Duodenal mucosa (tissue), 2 donors: ENCODE measurements at regions not wholly inside any gene's neighbourhood (a gene's known extent, or its start where the extent isn't known, plus 50 kb on each side); places are given as distances from the start of the nearest gene placed in this dataset.

Source experiments
- H3K27ac ChIP-seq: one replicate; pipeline ENCODE4 v1.7.0; 2013; ENCODE audit warnings: low read depth, low read length
- H3K27me3 ChIP-seq, 2 donors: one replicate each; pipeline ENCODE4 v1.7.0; 2013; ENCODE audit warnings: low read length in 2 of 2, control low read depth in 1 of 2; ENCODE audit not compliant: insufficient read depth in 2 of 2, control insufficient read depth in 1 of 2
- H3K36me3 ChIP-seq, 2 donors: one replicate each; pipeline ENCODE4 v1.7.0; 2013; ENCODE audit warnings: low read length in 2 of 2, control low read depth in 1 of 2; ENCODE audit not compliant: insufficient read depth in 2 of 2, control insufficient read depth in 1 of 2
- H3K4me1 ChIP-seq, 2 donors: one replicate each; pipeline ENCODE4 v1.7.0; 2013; ENCODE audit warnings: low read length in 2 of 2, control low read depth in 1 of 2; ENCODE audit not compliant: insufficient read depth in 2 of 2, control insufficient read depth in 1 of 2
- H3K4me3 ChIP-seq, 2 donors: one replicate each; pipeline ENCODE4 v1.7.0; 2013; ENCODE audit warnings: low read length in 2 of 2, low read depth in 1 of 2
- H3K9ac ChIP-seq, 2 donors: one replicate each; pipeline ENCODE4 v1.7.0; 2013; ENCODE audit warnings: low read length in 2 of 2, low read depth in 1 of 2
- H3K9me3 ChIP-seq, 2 donors: one replicate each; pipeline ENCODE4 v1.7.0; 2013; ENCODE audit warnings: low read length in 2 of 2, control low read depth in 1 of 2; ENCODE audit not compliant: control insufficient read depth in 1 of 2

DNA sequence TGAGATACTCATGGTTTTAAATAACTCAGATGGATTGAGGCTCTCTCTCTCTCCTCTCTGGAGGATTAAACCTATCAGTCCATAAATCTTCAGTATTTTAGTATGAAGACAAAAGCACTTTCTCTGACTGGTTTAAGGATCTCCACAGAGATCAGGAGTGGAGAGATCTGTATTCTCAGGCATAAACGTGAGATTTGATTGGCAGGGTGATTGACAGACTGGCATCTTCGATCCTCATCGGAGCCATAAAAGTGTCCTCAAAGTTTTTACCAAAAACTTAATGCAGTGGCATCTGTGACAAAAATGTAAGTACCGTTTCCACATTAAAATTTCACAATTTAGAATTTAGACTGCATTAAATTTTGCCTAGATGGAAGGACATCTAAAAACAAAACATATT, 870.1 kb downstream of the KCNJ2 start:
- no peak overlapping the region for H3K27ac ChIP-seq
- no peaks in the 10 kb centered on the region for H3K36me3 ChIP-seq
- H3K4me1 ChIP-seq = no peaks in the 10 kb centered on the region
- no peaks in the 10 kb centered on the region for H3K9me3 ChIP-seq
- no peaks in the 10 kb centered on the region for H3K27me3 ChIP-seq
- H3K4me3 ChIP-seq = no peak overlapping the region
- no peak overlapping the region for H3K9ac ChIP-seq

- no peaks in the 10 kb centered on the region for H3K27me3 ChIP-seq
- no peak overlapping the region for H3K4me3 ChIP-seq
- no peaks in the 10 kb centered on the region for H3K4me1 ChIP-seq
- no peak overlapping the region for H3K27ac ChIP-seq
- H3K9me3 ChIP-seq = no peaks in the 10 kb centered on the region
- no peak overlapping the region for H3K9ac ChIP-seq
- no peaks in the 10 kb centered on the region for H3K36me3 ChIP-seq
These were observed 883.6 kb downstream of the KCNJ2 start for GRCh38 chr17:71052971-71053370.

DNA sequence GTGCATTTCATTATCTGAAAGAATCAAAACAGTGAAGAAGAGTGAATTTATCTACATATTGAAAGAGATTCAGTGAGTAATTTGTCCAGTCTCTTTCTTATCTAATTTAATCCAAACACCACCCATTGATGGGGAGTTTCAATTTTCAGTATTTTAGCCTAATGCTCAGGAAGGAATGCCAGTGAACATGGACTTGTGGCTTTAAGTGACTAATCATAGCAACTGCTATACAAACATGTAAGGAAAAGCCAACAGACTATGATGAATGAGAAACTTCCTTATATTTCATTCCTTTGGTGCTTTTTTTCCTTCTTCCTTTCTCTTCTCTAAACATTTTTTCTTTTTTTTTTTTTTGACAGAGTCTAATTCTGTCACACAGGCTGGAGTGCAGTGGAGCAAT, 885.8 kb downstream of the KCNJ2 start:
- no peaks in the 10 kb centered on the region for H3K36me3 ChIP-seq
- H3K27me3 ChIP-seq = no peaks in the 10 kb centered on the region
- H3K4me3 ChIP-seq = no peak overlapping the region
- H3K9me3 ChIP-seq = no peaks in the 10 kb centered on the region
- H3K9ac ChIP-seq = no peak overlapping the region
- no peak overlapping the region for H3K27ac ChIP-seq
- H3K4me1 ChIP-seq = no peaks in the 10 kb centered on the region

GRCh38 chr17:71057448-71057847, 888.1 kb downstream of the KCNJ2 start:
- Histone ChIP-seq H3K36me3 (no peaks in the 10 kb centered on the region), H3K4me3 (no peak overlapping the region), H3K4me1 (no peaks in the 10 kb centered on the region), H3K9ac (no peak overlapping the region), H3K27me3 (no peaks in the 10 kb centered on the region), H3K9me3 (no peaks in the 10 kb centered on the region), H3K27ac (no peak overlapping the region)

DNA sequence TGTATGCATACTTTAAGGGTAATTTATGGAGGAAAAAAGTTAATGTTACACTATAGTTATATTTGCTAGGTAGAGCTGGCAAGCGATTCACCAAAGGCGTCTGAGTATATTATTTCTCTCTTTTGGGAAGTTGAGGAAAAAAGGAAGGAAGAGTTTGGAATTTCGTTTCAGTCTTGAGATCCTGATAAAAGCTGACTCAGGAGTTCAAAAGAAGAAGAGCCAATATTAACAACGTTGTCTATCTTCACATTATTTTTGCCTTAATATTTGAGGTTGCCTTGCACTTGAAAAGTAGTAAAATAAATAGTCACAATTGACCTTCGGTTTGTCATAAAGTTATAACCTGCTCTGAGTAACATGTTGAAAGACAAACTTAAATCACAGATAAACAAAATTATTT, 888.6 kb downstream of the KCNJ2 start:
- no peaks in the 10 kb centered on the region for H3K36me3 ChIP-seq
- H3K9me3 ChIP-seq = no peaks in the 10 kb centered on the region
- no peaks in the 10 kb centered on the region for H3K4me1 ChIP-seq
- H3K9ac ChIP-seq = no peak overlapping the region
- no peaks in the 10 kb centered on the region for H3K27me3 ChIP-seq
- H3K27ac ChIP-seq = no peak overlapping the region
- H3K4me3 ChIP-seq = no peak overlapping the region

GRCh38 chr17:71063127-71063526, 893.8 kb downstream of the KCNJ2 start:
- Histone ChIP-seq H3K9ac (no peak overlapping the region), H3K27ac (no peak overlapping the region), H3K9me3 (no peaks in the 10 kb centered on the region), H3K27me3 (no peaks in the 10 kb centered on the region), H3K4me1 (no peaks in the 10 kb centered on the region), H3K4me3 (no peak overlapping the region), H3K36me3 (no peaks in the 10 kb centered on the region)

GRCh38 chr17:71063559-71063958, 894.2 kb downstream of the KCNJ2 start:
- no peak overlapping the region for H3K9ac ChIP-seq

GRCh38 chr17:71067669-71068407, 898.5 kb downstream of the KCNJ2 start:
- no peak overlapping the region for H3K27ac ChIP-seq
- no peaks in the 10 kb centered on the region for H3K4me1 ChIP-seq
- no peak overlapping the region for H3K9ac ChIP-seq
- no peak overlapping the region for H3K4me3 ChIP-seq
- H3K9me3 ChIP-seq = no peaks in the 10 kb centered on the region
- no peaks in the 10 kb centered on the region for H3K27me3 ChIP-seq
- H3K36me3 ChIP-seq = no peaks in the 10 kb centered on the region

More at GRCh38 chr17:71063559-71063958, 894.2 kb downstream of the KCNJ2 start:
- no peak overlapping the region for H3K4me3 ChIP-seq
- no peaks in the 10 kb centered on the region for H3K4me1 ChIP-seq
- H3K27me3 ChIP-seq = no peaks in the 10 kb centered on the region
- no peaks in the 10 kb centered on the region for H3K36me3 ChIP-seq
- H3K9me3 ChIP-seq = no peaks in the 10 kb centered on the region
- H3K27ac ChIP-seq = no peak overlapping the region

GRCh38 chr17:71068408-71068750, 899.0 kb downstream of the KCNJ2 start:
- H3K9me3 ChIP-seq = no peaks in the 10 kb centered on the region
- H3K4me3 ChIP-seq = no peak overlapping the region
- no peaks in the 10 kb centered on the region for H3K27me3 ChIP-seq
- H3K4me1 ChIP-seq = no peaks in the 10 kb centered on the region
- H3K36me3 ChIP-seq = no peaks in the 10 kb centered on the region
- no peak overlapping the region for H3K27ac ChIP-seq
- no peak overlapping the region for H3K9ac ChIP-seq

DNA sequence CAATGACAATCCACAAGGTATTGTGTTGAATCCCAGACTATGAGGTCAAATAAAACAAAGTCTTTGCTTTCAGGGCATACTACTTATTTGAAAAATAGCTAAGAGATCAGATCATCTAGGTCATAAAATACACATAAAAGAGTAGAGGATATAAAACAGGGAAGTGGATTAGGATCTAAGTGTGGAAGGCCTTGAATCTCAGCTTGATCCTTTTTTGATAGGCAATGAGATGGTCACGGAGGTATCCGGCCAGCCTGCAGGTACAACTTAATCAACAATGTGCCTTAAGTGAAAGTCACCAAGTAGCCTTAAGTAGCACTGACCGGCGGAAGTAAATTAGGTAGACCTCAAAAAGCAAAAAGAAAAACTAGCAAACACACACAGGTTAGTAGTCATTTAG, 901.7 kb downstream of the KCNJ2 start:
- no peaks in the 10 kb centered on the region for H3K4me1 ChIP-seq
- no peaks in the 10 kb centered on the region for H3K27me3 ChIP-seq

DNA sequence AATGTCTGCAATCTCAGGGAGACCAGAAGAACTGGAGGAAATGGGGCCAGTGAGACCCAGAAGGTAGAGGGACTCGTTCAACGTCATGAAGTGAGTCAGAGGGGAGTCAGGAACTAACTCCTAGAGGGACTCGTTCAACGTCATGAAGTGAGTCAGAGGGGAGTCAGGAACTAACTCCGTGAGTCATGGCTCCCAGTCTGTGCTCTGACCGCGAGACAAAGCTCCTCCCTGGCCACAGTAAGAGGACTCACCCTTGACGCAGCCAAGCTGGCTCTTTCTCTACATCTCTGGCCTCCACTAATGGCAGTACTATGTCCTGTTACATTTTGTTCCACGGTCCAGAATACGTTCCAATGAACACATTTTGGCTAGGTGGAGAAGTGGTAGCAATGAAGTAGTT, 902.5 kb downstream of the KCNJ2 start:
- Histone ChIP-seq H3K27ac (no peak overlapping the region), H3K36me3 (no peaks in the 10 kb centered on the region), H3K9me3 (no peaks in the 10 kb centered on the region), H3K4me3 (no peak overlapping the region), H3K27me3 (no peaks in the 10 kb centered on the region), H3K4me1 (no peaks in the 10 kb centered on the region), H3K9ac (no peak overlapping the region)

More for the DNA sequence above, 901.7 kb downstream of the KCNJ2 start:
- Histone ChIP-seq H3K9ac (no peak overlapping the region), H3K4me3 (no peak overlapping the region), H3K36me3 (no peaks in the 10 kb centered on the region), H3K27ac (no peak overlapping the region), H3K9me3 (no peaks in the 10 kb centered on the region)
